ENCODE measurements at regions not wholly inside any gene's neighbourhood (a gene's known extent, or its start where the extent isn't known, plus 50 kb on each side); places are given as distances from the start of the nearest gene placed in this dataset.
A peak's percentile ranks its signal among the peaks of the same experiment; 100 is the strongest.

DNA sequence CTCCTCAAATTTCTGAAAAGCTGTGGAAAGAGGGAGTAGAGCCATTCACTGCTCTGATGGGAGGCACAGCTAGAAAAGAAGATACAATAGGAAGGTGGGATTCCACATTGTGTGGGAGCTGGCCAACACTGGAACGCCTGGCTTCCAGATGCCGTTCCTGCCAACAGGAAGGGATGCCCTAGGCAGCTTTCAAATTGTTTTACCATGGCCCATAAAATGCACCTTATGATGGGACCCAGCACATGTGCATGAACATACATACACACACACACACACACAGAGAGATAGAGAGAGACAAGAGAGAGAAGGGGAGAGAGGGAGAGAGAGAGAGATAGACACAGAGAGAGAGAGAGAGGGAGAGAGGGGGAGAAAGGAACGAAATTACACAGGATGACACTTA is 86.1 kb upstream of the BZW1 start:
- no peak for DNase-seq

DNA sequence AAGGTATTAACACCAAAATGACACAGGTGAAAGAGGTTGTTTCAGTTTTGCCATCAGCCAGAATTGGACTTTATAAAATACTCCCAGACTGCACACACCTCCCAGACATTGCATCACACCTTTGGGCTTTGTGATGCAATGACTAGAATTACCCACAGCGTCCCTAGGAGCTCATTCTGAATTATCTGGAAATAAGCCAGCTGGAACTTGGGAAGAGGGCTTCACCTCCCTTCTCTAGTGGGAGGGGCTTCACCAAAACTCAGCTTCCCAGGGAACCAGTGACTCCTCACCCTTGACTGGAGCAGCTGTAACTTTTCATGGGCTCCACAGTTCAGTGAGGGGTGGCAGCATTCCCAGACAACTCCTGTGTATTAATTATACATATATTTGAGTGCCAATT is 83.1 kb upstream of the BZW1 start:
- DNase-seq, result no peak

DNA sequence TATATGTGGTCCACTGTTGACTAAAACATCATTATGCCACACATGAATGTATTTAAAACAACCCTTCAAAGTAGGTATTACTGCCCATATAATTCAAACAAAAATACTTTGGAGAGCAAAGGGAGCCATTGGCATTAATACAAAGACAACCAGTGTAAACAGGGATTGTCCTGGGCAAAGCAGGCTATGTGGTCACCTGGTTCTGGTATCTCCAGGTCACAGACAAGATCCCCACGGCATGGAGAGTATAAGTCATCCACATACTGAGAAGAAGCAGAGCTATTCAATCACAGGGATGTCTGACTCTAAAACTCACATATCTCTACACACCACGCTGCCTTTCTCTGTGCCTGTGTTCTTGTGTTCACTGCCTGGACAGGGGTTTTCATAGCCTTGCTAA is 81.4 kb upstream of the BZW1 start:
- no peak for DNase-seq

DNA sequence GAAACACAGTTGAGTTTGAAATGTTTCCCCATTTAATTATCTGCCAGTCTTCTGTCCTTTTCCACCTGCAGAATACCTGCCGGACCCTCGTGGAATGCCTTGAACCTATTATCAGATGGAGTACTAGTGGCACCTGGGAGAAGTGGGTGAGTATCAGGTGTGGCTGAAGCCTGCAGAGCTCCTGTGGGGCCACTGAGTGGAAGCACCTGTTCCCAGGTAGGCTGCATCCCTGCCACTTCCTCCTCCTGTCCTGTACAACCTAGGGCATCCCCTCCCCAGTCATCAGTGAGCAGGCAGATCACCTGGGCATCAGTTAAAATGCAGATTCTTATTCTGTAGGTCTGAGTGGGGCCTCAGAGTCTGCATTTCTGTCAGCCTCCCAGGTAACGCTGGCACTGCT is 80.8 kb upstream of the BZW1 start:
- no peak for DNase-seq

DNA sequence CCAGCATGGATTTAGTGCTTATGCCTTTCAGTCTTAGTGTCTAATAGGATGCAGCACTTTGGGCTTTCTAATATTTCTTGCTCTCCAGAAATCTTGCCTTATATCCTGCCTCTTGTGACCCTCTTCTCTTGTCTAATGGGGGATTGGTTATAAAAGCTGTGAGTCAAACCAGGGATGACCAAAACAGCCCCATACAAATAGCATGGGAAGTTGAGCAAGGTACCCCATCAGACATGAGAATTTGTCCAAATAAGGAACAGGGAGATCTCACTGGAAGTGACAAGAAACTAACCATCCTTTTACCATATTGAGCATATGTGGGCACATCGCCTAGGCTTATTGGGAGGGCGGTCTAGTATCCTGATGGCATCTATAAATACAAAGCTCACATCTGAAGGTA is 78.8 kb upstream of the BZW1 start:
- no peak for DNase-seq

DNA sequence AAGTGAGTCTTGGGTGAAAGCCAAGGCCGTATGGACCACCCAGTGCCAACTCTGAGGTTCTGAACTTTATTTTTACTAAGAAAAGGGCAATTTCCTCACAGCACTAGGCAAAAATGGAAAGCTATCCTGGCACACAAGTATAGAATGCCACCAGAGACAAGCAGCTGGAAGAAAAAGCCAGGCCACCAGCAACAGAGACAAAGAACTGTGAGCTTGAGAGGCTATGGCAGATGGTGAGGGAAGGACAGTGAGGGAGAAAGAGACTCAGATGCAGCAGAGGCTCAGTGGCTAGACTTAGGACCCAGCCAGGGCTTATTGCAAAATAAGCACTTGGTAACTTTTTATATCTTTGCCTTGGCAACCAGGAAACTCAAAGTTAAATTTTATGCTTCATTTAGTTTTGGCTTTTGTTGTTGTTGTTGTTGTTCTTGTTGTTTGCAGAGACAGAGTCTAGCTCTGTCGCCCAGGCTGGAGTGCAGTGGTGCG is 78.0 kb upstream of the BZW1 start:
- no peak for DNase-seq

DNA sequence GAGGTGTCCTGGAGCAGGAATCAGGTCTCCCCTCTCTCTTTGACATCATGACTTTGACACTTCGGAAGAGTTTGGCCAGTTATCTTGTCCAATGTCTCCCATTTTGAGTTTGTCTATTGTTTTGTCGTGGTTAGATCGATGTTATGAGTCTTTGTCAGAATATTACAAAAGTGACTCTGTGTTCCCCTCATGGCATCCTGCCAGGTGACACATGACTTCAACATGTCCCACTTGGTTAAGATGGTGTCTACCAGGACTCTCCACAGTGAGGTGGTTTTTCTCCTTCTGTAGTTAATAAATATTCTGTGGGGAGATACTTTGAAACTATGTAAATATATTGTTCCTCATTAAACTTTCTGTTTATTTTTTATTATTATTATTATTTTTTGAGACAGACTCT is 76.6 kb upstream of the BZW1 start:
- no peak for DNase-seq

DNA sequence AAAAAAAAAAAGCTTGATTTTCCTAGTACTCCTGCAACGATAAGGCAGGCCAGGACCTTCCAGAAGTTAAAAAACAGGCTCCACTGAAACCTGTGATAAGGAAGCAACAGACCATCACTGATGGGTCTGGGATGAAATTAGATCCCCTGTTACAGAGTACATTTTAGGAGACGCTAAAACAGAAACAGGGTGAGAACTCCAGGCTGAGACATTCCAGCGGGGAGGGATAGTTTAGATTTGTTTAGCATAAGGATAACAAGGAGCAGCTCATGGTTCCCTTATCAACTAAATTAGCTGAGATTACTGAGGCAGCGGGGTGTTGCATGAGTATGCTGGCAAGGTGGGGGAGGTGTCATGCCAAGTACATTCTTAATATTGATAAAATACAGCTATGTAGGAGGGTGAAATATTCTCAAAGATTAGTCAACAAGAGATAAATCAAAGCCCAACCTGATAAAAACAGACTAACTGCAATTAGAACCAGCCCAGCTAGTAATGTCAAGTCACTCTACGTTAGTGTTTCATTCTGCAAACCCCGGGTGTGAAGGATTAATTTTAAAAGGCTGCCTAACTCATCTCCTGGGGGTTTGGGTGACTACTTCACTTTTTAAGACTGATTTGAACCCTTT is 75.0 kb upstream of the BZW1 start:
- DNase-seq, result no peak

DNA sequence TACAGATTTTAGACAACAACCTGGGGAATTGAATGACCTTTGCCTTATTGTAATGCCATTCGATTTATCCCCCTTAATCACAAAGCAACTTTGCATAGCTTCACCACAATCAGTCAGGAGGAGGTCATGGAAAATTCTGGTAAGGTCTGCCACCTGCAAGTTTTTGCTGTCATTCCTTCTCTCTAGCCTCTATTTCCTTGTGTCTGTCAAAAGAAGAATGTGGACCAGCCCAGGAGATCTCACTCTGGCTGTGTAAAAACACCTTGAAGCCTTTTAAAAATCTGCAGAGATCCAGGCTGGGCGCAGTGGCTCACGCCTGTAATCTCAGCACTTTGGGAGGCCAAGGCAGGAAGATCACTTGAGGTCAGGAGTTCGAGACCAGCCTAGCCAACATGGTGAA is 74.1 kb upstream of the BZW1 start:
- DNase-seq, result no peak

DNA sequence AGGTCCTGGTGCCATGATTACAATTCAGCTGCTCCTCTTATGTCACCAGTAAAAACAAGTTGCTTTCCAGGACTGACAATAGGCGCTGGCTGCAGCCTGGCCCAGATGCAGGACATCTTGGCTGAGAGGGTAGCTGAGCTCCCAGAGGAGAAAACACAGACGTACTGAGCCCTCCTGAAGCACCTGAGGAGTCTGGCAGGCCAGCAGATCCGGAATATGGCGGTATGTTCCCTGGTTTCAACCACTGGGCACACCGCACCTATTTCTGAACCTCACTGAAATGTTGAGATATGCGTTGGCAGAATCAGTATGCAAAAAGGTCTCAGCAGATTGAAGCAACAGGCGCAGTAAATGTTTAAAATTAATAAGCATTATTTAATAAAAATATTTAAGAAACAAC is 73.1 kb upstream of the BZW1 start:
- no peak for DNase-seq

DNA sequence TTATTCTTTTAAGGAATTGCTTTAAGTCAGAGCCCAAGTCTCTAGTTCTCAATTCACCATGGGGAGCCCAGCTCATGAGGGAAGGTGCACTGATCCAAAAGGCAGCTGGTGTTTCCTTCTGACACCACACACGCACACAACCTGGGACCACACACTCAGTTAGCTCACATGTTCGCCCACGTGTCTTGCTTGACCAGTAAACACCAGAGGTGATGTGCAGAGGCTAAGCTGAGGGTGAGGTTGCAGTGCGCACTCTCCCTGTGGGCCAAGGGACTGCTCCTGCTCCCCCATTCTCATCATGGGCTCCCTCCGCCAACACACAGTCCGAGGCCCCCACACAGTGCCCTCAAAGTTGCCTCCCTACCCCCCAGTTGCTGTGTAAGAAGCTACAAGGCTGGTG is 70.8 kb upstream of the BZW1 start:
- no peak for DNase-seq

DNA sequence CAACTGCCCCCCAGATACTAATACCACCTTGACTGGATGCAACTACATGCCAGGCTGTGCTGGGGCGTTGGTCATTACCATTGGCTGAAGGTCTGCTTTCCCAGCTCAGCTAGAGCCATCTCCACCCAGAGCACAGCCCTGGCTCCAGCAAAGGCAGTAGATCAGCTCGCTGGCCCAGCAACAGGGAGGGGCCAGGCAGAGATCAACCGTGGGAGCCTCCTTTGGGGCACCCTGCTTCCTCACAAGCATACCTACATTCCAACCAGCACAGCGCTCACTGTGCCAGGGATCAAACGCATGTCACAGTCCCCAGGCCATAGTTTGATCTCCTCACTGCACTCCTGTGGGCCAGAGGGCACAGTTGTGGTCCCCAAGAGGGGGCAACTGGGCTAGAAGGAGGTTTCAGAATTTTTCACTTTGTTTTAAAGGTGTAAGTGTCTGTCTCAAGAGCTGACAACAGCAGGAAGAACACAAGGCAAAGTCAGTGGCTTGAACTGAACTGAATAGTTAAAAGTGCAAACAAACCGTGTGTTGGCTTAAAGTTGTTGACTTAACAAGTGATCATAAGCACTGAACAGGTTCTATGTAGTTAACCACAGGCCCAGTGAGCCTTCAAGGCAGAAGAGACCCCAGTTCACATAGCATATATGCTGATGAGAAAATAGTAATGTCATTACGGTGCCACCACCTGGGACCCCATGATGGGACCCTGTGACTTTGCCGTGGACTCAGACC is 70.1 kb upstream of the BZW1 start:
- DNase-seq, result no peak

DNA sequence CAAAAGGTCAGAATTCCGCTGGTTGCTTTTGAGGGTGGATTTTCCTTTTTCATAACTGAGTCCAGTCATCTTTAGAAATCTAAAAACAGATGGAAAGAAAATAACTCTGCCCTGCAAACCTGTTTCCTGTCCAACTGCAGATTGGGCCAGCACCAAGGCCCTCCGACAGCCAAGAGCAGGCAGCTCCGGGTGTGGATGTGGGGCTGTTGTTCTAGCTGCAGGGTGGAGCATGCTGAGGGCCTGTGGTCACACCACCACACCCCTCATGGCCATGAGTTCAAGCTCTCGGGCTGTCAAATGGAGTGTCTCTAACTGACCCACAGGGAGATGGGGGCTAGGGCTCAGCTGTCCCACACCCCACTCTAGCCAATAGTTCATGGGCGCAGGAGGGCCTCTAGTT is 69.3 kb upstream of the BZW1 start:
- DNase-seq, result no peak

DNA sequence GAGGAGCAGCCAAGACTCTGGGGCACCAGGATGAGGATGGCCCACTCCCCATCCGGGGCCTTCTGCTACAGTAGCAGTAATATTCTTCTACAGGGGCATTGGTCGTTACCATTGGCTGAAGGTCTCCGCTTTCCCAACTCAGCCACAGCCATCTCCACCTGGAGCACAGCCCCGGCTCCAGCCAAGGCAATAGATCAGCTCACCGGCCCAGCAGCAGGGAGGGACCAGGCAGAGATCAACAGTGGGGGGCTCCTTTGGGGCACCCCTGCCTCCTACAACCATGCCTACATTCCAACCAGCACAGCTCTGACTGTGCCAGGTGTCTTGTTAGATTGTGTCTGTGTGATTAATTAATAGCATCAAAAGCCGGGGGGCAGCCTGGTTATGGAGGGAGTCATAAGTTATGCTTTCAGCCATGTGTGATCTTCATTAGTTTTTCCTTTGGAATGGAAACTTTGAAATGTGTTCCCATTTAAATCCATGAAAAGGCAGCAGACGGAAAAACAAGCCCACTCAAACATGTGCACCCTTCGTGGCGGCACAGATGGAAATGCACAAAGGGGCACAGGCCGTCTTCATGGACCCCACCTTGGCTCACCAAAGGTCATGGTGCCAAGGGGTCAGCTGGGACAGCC is 68.6 kb upstream of the BZW1 start:
- DNase-seq, result no peak

DNA sequence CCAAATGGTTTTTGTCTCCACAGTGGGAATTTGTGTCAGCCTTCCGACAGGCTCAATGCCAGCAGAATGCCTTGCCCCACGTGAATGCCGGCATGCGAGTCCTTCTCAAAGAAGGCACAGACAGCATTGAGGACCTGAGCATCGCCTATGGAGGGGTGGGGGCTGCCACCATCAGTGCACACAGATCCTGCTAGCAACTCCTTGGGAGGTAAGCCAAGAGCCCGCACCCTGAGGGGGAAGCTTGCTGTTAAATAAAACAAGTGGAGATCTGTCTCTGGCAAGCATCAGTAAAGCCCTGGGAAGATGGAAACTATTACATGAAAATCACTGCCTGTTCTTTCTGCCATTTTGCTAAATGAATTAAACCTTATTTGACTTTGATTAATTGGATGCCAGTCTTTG is 67.5 kb upstream of the BZW1 start:
- no peak for DNase-seq

DNA sequence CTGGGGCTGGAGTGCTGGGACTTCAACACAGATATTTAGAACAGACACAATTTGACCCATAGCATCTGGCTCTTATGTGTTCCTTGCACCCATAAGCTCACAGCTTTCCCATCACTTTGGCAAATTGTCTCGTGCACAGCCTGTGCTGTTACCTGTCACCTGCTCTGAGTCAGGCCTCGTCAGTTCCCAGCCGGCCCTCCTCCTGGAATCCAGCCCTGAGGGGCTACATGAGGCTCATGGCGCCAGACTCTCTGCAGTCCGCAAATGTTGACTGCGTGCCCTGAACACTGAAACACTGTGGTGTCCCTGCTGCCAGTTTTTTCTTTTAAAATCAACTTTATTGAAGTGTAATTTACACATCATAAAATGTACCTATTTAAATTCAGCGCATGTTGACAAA is 65.4 kb upstream of the BZW1 start:
- DNase-seq, result peak; percentile 89

DNA sequence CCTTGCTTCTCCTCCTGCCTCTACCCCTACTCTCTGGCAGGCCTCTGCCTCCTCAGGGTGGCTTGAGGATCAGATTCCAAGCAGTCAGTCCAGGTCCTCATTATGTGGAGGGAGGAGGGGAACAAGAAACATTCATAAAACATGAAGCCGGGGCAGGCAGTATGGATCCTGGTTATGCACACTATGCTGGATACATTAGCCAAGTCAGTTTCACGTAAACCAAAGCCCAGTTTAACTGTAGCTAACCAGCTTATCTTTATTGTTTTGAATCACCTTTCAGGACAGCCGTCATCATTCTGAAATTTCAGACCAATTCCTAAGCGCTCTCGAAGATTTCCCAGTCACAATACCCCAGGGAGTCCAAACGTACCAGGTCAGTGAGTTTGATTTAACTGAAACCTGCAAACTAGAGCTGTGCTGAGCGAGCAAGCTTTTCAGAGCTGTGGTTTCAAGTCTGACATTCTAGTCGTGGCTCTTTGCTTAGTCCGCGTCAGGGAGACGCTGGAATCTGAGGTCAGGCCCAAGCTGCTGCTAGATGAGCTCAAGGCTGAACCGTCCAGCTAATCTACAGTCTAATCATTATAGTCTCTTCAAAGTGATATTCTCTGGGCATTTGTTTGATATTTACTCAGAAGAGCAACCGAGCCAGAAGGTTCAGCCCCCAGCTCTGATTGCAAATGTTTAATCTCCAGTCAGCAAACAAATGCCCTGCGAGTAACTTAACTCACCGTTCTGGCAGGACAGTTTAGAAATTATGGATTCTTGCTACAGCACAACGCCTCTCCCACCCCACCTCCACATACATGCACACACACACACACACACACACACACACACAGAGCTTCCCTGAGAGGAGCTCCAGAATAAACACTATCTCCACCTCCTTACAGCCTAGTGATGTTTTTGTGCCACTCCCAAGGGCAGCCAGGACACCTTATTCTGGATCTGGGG is 63.8 kb upstream of the BZW1 start:
- DNase-seq, result peak; percentile 74

DNA sequence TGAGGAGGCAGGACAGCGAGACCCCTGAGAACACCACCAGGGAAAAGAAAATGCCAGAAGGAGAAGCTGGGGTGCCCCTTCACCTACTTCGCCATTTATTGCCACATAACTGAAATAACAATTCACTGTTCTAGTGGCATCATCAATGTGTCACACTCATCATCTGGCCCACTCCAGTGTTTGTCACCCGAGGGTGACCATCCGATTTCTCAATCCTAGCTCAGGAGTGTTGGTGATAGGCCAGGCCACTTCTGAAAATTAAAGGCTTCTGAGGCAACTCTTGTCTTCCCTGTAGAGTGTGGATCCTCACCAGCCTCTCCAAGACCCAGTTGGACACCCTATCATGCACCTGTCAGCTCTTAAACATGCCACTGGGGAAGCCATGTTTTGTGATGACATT is 62.9 kb upstream of the BZW1 start:
- DNase-seq, result peak; percentile 12

DNA sequence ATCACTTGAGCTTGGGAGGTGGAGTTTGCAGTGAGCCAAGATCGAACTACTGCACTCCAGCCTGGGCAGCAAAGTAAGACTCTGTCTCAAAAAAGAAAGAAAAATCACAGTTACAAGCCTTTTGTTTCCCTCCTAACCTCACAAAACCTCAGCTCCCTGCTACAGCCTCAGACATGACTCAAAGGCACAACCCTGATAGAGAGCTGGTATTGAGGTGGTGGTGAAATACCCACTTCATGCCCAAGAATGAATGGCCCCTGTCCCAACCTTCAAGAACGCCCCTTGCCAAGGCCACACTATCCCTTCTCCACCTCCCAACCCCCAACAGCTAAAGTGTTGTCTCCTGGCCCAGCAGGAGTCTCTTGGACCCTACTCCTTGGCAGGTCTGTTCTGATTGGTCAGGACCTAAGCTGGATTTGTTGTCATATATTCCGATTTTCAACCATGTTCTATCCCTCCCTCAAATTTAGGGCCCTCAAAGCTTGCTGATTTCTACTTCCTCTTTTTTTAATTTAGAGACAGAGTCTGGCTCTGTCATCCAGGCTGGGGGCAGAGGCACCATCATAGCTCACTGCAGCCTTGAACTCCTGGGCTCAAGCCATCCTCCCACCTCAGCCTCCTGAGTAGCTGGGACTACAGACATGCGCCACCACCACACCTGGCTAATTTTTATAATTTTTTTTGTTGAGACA is 61.9 kb upstream of the BZW1 start:
- peak; percentile 18 for DNase-seq

DNA sequence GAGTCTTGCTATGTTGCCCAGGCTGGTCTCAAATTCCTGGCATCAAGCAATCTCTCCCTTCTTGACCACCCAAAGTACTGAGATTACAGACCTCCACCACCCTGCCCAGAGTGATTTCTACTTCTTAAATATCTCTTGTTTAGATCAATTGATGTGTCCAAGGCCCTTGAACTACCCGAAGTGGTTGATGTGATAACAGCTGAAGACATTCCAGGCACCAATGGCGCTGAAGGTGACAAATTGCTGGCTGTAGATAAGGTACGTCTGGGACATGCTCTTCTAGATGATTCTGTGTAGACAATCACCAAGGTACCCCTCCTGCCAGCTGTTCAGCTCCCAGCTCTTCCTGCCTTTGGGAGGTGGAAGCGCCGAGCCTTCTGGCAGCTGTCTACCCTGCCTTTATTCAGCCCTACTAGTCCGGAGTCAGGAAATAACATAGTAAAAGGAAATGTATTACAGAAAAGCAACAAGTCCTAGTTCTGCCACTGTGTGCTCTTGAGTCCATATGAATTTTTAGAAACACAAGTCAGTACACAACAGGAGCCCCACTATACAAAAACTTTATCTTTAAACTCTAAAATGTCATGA is 61.3 kb upstream of the BZW1 start:
- DNase-seq, result no peak

DNA sequence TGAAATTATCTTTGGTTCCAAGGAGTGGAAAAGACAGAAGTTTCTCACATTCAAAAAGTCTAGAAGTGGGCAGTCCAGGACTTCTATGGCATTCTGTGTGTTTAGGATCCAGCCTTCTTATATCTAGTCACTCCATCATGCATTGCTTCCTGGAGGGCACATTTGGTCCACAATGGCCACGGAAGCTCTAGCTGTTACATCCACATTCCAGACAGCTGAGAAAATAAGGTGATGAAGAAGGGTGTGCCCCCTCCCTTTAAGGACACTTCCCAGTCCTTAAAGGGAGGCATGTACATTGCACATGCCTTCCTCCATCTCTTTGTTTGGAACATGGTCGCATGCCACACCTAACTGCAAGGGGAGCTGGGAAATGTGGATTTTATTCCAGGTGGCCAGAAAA is 59.9 kb upstream of the BZW1 start:
- DNase-seq, result peak; percentile 56

DNA sequence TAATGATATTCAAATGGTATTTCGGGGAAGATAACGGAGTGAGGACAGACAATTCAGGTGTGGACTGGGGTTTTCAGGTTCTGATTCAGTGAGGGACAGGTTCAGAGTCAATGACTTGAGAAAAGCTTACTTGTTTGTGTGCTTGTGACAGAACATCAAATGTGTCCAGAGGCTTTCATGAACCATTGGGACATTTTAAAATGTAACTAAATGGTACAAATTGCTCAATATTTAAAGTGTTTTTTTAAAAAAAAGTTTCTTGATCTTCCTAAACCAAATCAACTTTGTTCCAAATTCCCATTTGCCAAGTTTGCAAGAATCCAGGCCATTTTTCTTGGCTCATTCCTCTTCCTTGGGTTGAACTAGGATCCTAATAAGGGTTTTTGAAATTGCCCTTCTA is 59.4 kb upstream of the BZW1 start:
- DNase-seq, result peak; percentile 8
